SU-DHL-6 (cell line): ENCODE measurements at regions not wholly inside any gene's neighbourhood (a gene's known extent, or its start where the extent isn't known, plus 50 kb on each side); places are given as distances from the start of the nearest gene placed in this dataset.

ENCODE experiments used
- H2AFZ ChIP-seq: fragments of 200-600 bp; sonication (generic); 2 replicates; pipeline ENCODE4 v1.6.1; 2014; ENCODE audit warnings: low read depth, mild to moderate bottlenecking, moderate library complexity, mixed read lengths, antibody characterized with exemption, low read length; ENCODE audit not compliant: severe bottlenecking
- H3F3A ChIP-seq: fragments of 200-600 bp; shearing (Covaris generic); 2 replicates; pipeline ENCODE4 v1.6.0; 2016; ENCODE audit warnings: antibody characterized with exemption, mild to moderate bottlenecking; ENCODE audit not compliant: insufficient read depth
- H3K27ac ChIP-seq: fragments of 200-600 bp; sonication (generic); 2 replicates; pipeline ENCODE4 v1.5.1; 2016; ENCODE audit warnings: low read depth, mild to moderate bottlenecking, low read length, moderate library complexity, mixed read lengths
- H3K27me3 ChIP-seq: fragments of 200-600 bp; sonication (generic), shearing (Covaris generic); 2 replicates; pipeline ENCODE4 v1.6.0; 2014; ENCODE audit warnings: mild to moderate bottlenecking, low read length
- H3K36me3 ChIP-seq: fragments of 200-600 bp; sonication (generic); 2 replicates; pipeline ENCODE4 v1.6.1; 2014; ENCODE audit warnings: mild to moderate bottlenecking, low read length, mixed read lengths
- H3K4me2 ChIP-seq: fragments of 300-600, 200-600 bp; shearing (Covaris generic), sonication (generic); 2 replicates; pipeline ENCODE4 v1.6.0; 2014; ENCODE audit warnings: low read length, low read depth, mild to moderate bottlenecking; ENCODE audit not compliant: poor library complexity, severe bottlenecking
- H3K4me3 ChIP-seq: fragments of 200-600 bp; sonication (generic); 2 replicates; pipeline ENCODE4 v1.5.1; 2014; ENCODE audit warnings: antibody characterized with exemption, low read length, mild to moderate bottlenecking, mixed read lengths; ENCODE audit not compliant: insufficient read depth, poor library complexity, severe bottlenecking
- H3K79me2 ChIP-seq: fragments of 200-600 bp; sonication (generic); 2 replicates; pipeline ENCODE4 v1.6.1; 2014; ENCODE audit warnings: mild to moderate bottlenecking, low read length, moderate library complexity; ENCODE audit not compliant: insufficient read depth
- H3K9ac ChIP-seq: fragments of 200-600 bp; sonication (generic); 2 replicates; pipeline ENCODE4 v1.7.0; 2014; ENCODE audit warnings: mild to moderate bottlenecking, low read length
- H3K9me2 ChIP-seq: fragments of 200-600 bp; sonication (generic); replicated peaks from 2 replicates; pipeline ENCODE4 v1.6.1; 2014; ENCODE audit warnings: low read length; ENCODE audit not compliant: insufficient read depth
- H3K9me3 ChIP-seq: fragments of 200-600 bp; sonication (generic); 2 replicates; pipeline ENCODE4 v1.6.1; 2014; ENCODE audit warnings: low read length, mixed read lengths; ENCODE audit not compliant: insufficient read depth
- H4K20me1 ChIP-seq: fragments of 200-600 bp; sonication (generic); 2 replicates; pipeline ENCODE4 v1.6.1; 2014; ENCODE audit warnings: low read depth, mild to moderate bottlenecking, antibody characterized with exemption, low read length, moderate library complexity, mixed read lengths
- CTCF ChIP-seq: fragments of 200-600 bp; sonication (generic); IDR thresholded peaks from one replicate; pipeline ENCODE4 v1.5.1; 2017; ENCODE audit warnings: antibody characterized with exemption, mild to moderate bottlenecking, low read length, moderate library complexity; ENCODE audit not compliant: insufficient read depth, poor library complexity, severe bottlenecking
- EZH2phosphoT487 ChIP-seq: fragments of 200-600 bp; sonication (generic), shearing (Covaris generic); conservative IDR thresholded peaks from 2 replicates; pipeline ENCODE4 v1.6.1; 2018; ENCODE audit warnings: mild to moderate bottlenecking, antibody characterized with exemption, low read length, moderate library complexity, mixed read lengths

- H4K20me1 ChIP-seq: no peaks in the 10 kb centered on the region
- no peaks in the 10 kb centered on the region for H3K79me2 ChIP-seq
- H3K9ac ChIP-seq: no peak overlapping the region
- H3K4me3 ChIP-seq: no peak overlapping the region
- H3K9me2 ChIP-seq: no peaks in the 10 kb centered on the region
- no peaks in the 10 kb centered on the region for H3F3A ChIP-seq
- no peaks in the 10 kb centered on the region for H3K27me3 ChIP-seq
- no peaks in the 10 kb centered on the region for H3K9me3 ChIP-seq
- H3K27ac ChIP-seq: no peak overlapping the region
- no peak overlapping the region for H3K4me2 ChIP-seq
- TF ChIP-seq EZH2phosphoT487 (no peak), CTCF (no peak)
- H2AFZ ChIP-seq: no peak overlapping the region
- H3K36me3 ChIP-seq: no peaks in the 10 kb centered on the region
Observed at GRCh38 chr13:56352361-56352760, 788.4 kb upstream of the PRR20A start.

GRCh38 chr13:56352901-56353300 is 787.8 kb upstream of the PRR20A start:
- Histone ChIP-seq H2AFZ (no peak overlapping the region), H3K36me3 (no peaks in the 10 kb centered on the region), H3K9me3 (no peaks in the 10 kb centered on the region), H3K9me2 (no peaks in the 10 kb centered on the region), H3K4me3 (no peak overlapping the region), H3F3A (no peaks in the 10 kb centered on the region), H3K27ac (no peak overlapping the region), H3K79me2 (no peaks in the 10 kb centered on the region), H3K4me2 (no peak overlapping the region), H3K9ac (no peak overlapping the region), H3K27me3 (no peaks in the 10 kb centered on the region), H4K20me1 (no peaks in the 10 kb centered on the region)
- no peak for TF ChIP-seq EZH2phosphoT487
- TF ChIP-seq CTCF: no peak

- no peaks in the 10 kb centered on the region for H3K9me3 ChIP-seq
Observed at GRCh38 chr13:56356690-56357089, 784.0 kb upstream of the PRR20A start.

More at GRCh38 chr13:56356690-56357089, 784.0 kb upstream of the PRR20A start:
- no peaks in the 10 kb centered on the region for H3K27me3 ChIP-seq
- H3K27ac ChIP-seq: no peak overlapping the region
- no peak overlapping the region for H3K4me3 ChIP-seq
- H3K9me2 ChIP-seq: no peaks in the 10 kb centered on the region
- TF ChIP-seq EZH2phosphoT487: no peak
- no peak for TF ChIP-seq CTCF
- no peaks in the 10 kb centered on the region for H3K36me3 ChIP-seq
- H2AFZ ChIP-seq: no peak overlapping the region
- no peaks in the 10 kb centered on the region for H3F3A ChIP-seq
- H3K4me2 ChIP-seq: no peak overlapping the region
- no peaks in the 10 kb centered on the region for H4K20me1 ChIP-seq
- H3K9ac ChIP-seq: no peak overlapping the region
- H3K79me2 ChIP-seq: no peaks in the 10 kb centered on the region
